GM12872 (cell line): ENCODE measurements at regions not wholly inside any gene's neighbourhood (a gene's known extent, or its start where the extent isn't known, plus 50 kb on each side); places are given as distances from the start of the nearest gene placed in this dataset.

Experiments used
- CTCF ChIP-seq: IDR thresholded peaks from 3 replicates; pipeline ENCODE4 v1.5.1; 2011; ENCODE audit warnings: low read depth, mild to moderate bottlenecking, low read length, moderate library complexity; ENCODE audit not compliant: insufficient read depth

DNA sequence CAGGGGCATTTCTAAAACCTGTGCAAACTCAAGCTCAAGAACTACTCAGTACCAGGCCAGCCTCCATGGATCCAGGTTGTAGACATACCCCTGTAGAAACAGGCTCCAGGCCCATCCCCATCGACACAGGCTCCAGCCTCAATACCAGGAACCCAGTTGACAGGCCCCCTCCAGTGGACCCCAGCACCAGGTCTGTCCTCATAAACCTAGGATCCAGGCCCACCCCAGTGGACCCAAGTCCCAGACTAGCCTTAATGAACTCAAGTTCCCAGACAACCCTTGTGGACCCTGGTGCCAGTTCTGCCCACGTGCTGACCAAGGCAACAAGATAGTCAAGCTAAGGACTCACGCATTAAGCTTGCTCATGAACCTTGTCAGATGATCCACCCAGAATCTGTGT, 476.9 kb downstream of the TBC1D32 start:
- no peak for TF ChIP-seq CTCF

GRCh38 chr6:120854583-120854982, 479.7 kb downstream of the TBC1D32 start:
- TF ChIP-seq CTCF: no peak

GRCh38 chr6:120853489-120853888, 480.8 kb downstream of the TBC1D32 start:
- TF ChIP-seq CTCF: no peak

- no peak for TF ChIP-seq CTCF
Measured at GRCh38 chr6:120852293-120852849, 481.9 kb downstream of the TBC1D32 start.

DNA sequence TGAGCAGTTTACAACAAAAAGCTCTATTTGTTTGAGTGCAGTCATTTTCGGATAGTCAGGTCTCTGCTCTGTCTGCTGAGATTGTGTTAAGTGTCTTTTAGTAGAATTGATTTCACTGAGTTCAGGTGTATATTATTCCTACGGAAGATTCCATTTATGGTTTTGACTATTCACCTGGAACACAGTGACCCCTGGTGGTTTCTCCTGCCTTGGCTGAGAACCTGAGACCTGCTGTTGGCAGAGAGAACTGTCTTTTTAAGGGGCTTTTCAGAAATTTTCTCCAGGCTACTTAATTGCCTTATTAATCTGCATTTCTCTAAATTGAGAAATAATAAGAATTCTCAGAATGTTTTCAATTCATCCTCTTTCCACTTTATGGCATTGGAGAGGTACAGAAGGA, 508.0 kb downstream of the TBC1D32 start:
- peak; percentile 57 for TF ChIP-seq CTCF

GRCh38 chr6:120816794-120817193, 517.5 kb downstream of the TBC1D32 start:
- TF ChIP-seq CTCF: no peak

- TF ChIP-seq CTCF: no peak
Measured at GRCh38 chr6:120805276-120805675, 529.0 kb downstream of the TBC1D32 start.
